ENCODE measurements at regions not wholly inside any gene's neighbourhood (a gene's known extent, or its start where the extent isn't known, plus 50 kb on each side); places are given as distances from the start of the nearest gene placed in this dataset.
A peak's percentile ranks its signal among the peaks of the same experiment; 100 is the strongest.
"Not testable (repeated sequence)": the region's sequence is repeated elsewhere in the genome, so short reads cannot be mapped to it uniquely, and the experiment has no call there.

DNA sequence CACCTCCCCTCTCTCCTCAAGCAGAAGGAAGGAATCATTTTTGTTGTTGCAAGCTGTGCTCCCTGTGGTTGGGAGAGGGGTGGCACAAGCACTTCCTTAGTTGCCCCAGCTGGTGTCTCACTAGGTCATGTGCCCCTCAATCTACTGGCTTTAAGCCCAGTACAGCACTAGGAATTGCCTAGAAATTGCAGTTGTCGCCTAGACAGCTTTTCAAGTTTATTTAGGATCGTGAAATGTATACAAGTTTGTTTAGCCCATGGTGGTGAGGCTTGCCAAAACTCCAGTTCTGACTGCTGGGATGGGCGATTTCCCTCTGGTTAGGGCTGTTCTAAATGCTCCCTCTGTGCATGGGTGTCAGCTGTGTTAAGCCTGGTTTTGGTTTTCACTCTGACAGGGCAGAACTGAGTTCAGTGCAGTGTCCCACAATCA lies 126.8 kb upstream of the ZNF644 start:
- DNase-seq: no peak

DNA sequence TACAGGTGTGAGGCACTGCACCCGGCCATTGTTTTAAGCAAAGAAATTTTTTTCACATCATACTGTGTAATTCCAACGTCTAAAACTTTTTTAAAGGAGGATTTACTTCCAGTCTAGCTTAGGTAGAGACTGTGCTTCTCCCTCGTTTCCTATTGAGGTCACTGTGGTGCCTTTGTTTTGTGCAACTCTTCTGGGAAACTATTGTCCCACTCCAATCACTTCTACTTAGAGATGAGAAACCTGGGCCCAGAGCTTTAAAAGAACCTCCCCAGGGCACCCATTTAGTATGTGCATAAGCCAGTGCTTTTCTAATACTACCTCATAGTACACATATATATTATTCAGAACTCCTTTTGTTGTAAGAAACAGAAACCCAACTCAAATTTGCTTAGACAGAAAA lies 120.0 kb upstream of the ZNF644 start:
- no peak for DNase-seq

- no peak for DNase-seq
These were observed 117.1 kb upstream of the ZNF644 start for GRCh38 chr1:91138959-91139358.

DNA sequence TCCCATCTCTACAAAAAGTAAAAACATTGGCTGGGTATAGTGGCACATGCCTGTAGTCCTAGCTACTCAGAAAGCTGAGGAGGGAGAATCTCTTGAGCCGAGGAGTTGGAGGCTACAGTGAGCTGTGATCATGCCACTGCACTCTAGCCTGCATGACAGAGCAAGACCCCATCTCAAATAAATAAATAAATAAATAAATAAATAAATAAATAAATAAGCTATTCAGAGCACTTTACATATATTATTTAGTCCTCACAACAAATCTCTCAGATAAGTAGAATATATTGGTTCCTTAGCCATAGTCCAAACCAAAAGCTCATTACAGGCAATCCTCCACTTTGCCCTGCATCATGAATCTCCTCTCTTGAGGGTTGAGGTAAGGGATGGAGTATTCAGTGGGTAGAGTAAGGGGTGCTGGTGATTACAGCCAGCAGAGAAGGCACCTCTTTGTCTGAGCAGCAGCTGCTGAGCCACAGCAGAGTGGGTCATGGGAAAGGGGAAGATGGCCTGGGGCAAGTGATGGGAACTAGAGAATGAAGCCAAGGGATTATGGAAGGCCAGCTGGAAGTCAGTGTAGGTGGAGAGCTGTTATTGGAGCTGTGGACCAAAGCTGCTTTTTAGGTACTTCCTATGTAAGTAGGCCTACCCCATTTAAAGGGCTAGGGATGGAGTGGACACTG lies 115.5 kb upstream of the ZNF644 start:
- no peak for DNase-seq

- DNase-seq: no peak
These were observed 114.0 kb upstream of the ZNF644 start for GRCh38 chr1:91135799-91136198.

DNA sequence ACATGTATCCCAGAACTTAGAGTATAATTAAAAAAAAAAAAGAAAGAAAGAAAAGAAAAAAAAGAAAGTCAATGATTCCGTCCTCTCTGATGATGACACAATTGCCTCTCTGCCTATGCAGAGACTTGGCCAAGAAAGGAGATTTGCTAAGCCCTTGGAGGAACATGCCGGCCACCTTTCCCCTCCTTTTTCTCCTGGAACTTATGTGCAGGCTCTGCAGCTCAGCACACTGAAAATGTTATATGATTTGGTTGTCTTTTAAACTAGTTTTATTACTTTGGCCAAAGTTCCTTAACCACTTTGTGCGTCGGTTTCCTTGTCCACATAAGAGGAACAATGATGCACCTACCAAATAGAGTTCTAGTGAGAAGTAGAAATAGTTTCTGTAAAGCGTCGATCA lies 111.4 kb upstream of the ZNF644 start:
- DNase-seq: no peak

DNA sequence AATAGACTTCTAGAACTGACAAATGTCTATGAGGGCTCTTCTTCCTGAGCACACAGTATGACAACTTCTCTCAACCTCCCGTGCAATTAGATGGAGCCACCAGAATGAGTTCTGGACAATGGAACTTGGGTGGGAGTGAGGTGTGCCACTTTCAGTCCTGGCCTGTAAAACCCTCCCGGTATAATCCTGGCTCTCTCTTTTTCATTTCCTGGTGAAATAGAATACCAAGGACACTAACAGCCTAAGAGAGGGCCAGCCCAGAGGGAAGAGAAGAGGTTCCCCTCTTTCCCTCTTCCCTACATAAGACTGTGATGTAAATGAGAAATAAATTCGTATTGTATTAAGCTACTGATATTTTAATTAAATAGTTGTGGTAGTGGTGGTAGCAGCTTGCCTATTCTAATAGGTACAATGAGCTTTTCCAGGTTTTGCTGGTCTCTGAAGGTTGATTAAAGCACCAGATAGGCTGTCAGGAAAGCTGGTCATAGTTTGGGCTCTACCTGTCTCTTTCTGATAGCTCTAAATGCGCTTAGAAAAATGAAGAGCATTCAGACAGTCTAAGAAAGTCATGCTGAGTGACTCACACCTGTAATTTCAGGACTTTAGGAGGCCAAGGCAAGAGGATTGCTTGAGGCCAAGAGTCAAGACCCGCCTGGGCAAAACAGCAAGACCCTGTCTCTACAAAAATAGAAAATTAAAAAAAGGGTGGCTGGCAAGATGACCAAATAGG lies 108.6 kb upstream of the ZNF644 start:
- no peak for DNase-seq

- no peak for DNase-seq
These were observed 107.6 kb upstream of the ZNF644 start for GRCh38 chr1:91129458-91129857.

DNA sequence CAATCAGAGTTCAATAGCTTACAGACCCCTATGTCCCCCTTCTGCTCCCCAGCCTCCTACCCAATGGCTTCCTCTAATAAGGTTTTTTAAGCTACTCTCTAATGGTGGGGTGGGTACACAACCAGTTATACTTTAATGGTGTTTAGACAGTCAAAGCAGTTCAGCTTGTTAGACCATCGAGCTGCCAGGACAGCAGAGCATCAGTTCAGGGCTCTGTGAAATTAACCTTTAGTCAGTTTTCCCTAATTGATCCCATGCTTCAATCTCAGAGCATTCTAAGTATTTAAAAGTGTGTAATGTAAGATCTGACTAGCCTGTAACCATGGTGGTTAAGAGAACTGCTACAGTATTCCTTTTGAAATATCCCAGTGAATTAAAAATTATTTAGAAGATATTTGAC lies 107.2 kb upstream of the ZNF644 start:
- DNase-seq: peak; percentile 37 to 62

- DNase-seq: no peak
These were observed 103.2 kb upstream of the ZNF644 start for GRCh38 chr1:91124989-91125417.

DNA sequence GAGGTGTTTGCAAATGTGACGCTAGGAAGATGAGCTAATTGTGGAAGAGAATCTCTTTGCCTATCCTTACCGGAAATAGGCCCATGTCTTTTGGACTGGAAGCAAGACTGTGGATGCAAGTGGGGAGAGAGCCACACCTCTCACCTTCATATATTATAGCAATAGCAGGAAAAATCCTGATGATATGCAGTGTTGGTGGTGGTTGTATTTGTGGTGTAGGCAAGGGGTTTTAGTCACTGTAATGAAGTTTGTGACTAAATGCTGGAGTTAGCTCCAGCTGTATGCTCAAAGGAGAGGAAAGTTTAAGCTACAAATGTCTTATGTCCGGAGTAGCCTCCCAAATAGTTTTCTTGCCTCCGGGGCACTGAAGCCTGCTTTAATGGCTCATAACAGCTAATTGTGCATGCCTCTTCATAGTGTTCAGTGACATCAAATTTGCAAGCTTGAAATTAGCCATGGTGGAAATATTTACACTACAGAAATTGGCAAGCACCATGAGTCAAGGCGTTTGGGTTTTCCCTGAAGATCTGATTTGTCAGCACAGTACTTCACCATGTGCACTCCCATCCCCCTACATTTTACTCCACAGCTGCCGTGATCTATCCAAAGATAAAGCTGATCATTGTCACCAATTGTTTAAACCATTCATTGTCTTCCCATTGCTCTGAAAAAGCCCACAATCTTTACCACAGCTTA lies 102.6 kb upstream of the ZNF644 start:
- no peak for DNase-seq

GRCh38 chr1:91123773-91124172 lies 101.9 kb upstream of the ZNF644 start:
- no peak for DNase-seq

- no peak for DNase-seq
These were observed 101.5 kb upstream of the ZNF644 start for GRCh38 chr1:91123319-91123718.

- DNase-seq: no peak
These were observed 100.4 kb upstream of the ZNF644 start for GRCh38 chr1:91122106-91122717.

GRCh38 chr1:91121366-91121765 lies 99.5 kb upstream of the ZNF644 start:
- no peak for DNase-seq

DNA sequence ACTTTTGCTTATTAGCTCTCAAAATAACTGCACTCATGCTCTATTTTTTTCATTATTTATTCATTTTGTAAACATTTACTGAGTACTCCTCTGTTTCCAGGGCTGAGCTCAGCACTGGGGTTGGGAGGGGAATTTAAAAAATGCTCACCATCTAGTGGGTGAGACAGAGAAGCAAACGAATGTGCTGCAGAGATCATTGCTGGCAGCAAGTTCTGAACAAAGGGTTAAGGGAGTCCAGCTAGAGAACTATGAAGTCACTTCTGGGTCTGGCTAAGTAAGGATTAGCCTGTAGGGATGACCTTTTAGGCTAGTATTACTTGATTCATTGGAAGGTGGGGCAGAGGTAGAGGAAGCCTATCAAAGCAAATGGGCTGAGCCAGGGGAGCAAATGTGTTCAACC lies 99.1 kb upstream of the ZNF644 start:
- DNase-seq: no peak

- DNase-seq: no peak
These were observed 98.6 kb upstream of the ZNF644 start for GRCh38 chr1:91120421-91120820.

- DNase-seq: no peak
These were observed 82.9 kb upstream of the ZNF644 start for GRCh38 chr1:91104712-91105111.

GRCh38 chr1:91101328-91101727 lies 79.5 kb upstream of the ZNF644 start:
- no peak for DNase-seq

GRCh38 chr1:91099746-91100621 lies 78.1 kb upstream of the ZNF644 start:
- DNase-seq: no peak

- DNase-seq: no peak
These were observed 76.6 kb upstream of the ZNF644 start for GRCh38 chr1:91098299-91098906.

GRCh38 chr1:91095321-91095720 lies 73.5 kb upstream of the ZNF644 start:
- DNase-seq: not testable (repeated sequence)
